ENCODE measurements at regions not wholly inside any gene's neighbourhood (a gene's known extent, or its start where the extent isn't known, plus 50 kb on each side); places are given as distances from the start of the nearest gene placed in this dataset.

- TF ChIP-seq CTCF (IDR thresholded peaks at IDR 0.05; ENCODE audit: low read length) (no peak), EZH2 (IDR thresholded peaks at IDR 0.05; ENCODE audit: borderline replicate concordance, low read length) (no peak)
Measured at GRCh38 chr2:16350211-16350610, 315.4 kb downstream of the CYRIA start.
